ENCODE measurements at regions not wholly inside any gene's neighbourhood (a gene's known extent, or its start where the extent isn't known, plus 50 kb on each side); places are given as distances from the start of the nearest gene placed in this dataset.

GRCh38 chr7:68971634-68972340 is 626.5 kb upstream of the AUTS2 start:
- peak; percentile 8 for DNase-seq

- DNase-seq = no peak
Observed at GRCh38 chr7:68977385-68978055, 620.8 kb upstream of the AUTS2 start.

- no peak for DNase-seq
Observed at GRCh38 chr7:68978710-68979109, 619.6 kb upstream of the AUTS2 start.

GRCh38 chr7:68980011-68980410 is 618.3 kb upstream of the AUTS2 start:
- DNase-seq = peak; percentile 54

- DNase-seq = peak; percentile 75
Observed at GRCh38 chr7:68980432-68980831, 617.8 kb upstream of the AUTS2 start.

- no peak for DNase-seq
Observed at GRCh38 chr7:68984306-68984705, 614.0 kb upstream of the AUTS2 start.

GRCh38 chr7:68994841-68995240 is 603.4 kb upstream of the AUTS2 start:
- no peak for DNase-seq

- DNase-seq = peak; percentile 10
Observed at GRCh38 chr7:68998136-68998535, 600.1 kb upstream of the AUTS2 start.

GRCh38 chr7:69002416-69002815 is 595.9 kb upstream of the AUTS2 start:
- DNase-seq = peak; percentile 88

- no peak for DNase-seq
Observed at GRCh38 chr7:69012149-69012548, 586.1 kb upstream of the AUTS2 start.

- no peak for DNase-seq
Observed at GRCh38 chr7:69017208-69017607, 581.1 kb upstream of the AUTS2 start.

- no peak for DNase-seq
Observed at GRCh38 chr7:69018200-69018599, 580.1 kb upstream of the AUTS2 start.

- no peak for DNase-seq
Observed at GRCh38 chr7:69019437-69019836, 578.8 kb upstream of the AUTS2 start.

- DNase-seq = no peak
Observed at GRCh38 chr7:69020536-69020935, 577.7 kb upstream of the AUTS2 start.

GRCh38 chr7:69025249-69025648 is 573.0 kb upstream of the AUTS2 start:
- DNase-seq = no peak

GRCh38 chr7:69032848-69033247 is 565.4 kb upstream of the AUTS2 start:
- DNase-seq = no peak

GRCh38 chr7:69035826-69036225 is 562.4 kb upstream of the AUTS2 start:
- DNase-seq = no peak

GRCh38 chr7:69036301-69036700 is 562.0 kb upstream of the AUTS2 start:
- DNase-seq = no peak

GRCh38 chr7:69038915-69039314 is 559.4 kb upstream of the AUTS2 start:
- no peak for DNase-seq

- DNase-seq = no peak
Observed at GRCh38 chr7:69042138-69042537, 556.1 kb upstream of the AUTS2 start.

GRCh38 chr7:69047151-69047754 is 551.0 kb upstream of the AUTS2 start:
- peak; percentile 23 for DNase-seq

GRCh38 chr7:69049326-69049725 is 548.9 kb upstream of the AUTS2 start:
- DNase-seq = peak; percentile 63

- no peak for DNase-seq
Observed at GRCh38 chr7:69052447-69052846, 545.8 kb upstream of the AUTS2 start.

GRCh38 chr7:69060516-69060915 is 537.8 kb upstream of the AUTS2 start:
- no peak for DNase-seq

Measured in fibroblast of skin of right quadriceps (primary cell).